ENCODE measurements at regions not wholly inside any gene's neighbourhood (a gene's known extent, or its start where the extent isn't known, plus 50 kb on each side); places are given as distances from the start of the nearest gene placed in this dataset.

DNA sequence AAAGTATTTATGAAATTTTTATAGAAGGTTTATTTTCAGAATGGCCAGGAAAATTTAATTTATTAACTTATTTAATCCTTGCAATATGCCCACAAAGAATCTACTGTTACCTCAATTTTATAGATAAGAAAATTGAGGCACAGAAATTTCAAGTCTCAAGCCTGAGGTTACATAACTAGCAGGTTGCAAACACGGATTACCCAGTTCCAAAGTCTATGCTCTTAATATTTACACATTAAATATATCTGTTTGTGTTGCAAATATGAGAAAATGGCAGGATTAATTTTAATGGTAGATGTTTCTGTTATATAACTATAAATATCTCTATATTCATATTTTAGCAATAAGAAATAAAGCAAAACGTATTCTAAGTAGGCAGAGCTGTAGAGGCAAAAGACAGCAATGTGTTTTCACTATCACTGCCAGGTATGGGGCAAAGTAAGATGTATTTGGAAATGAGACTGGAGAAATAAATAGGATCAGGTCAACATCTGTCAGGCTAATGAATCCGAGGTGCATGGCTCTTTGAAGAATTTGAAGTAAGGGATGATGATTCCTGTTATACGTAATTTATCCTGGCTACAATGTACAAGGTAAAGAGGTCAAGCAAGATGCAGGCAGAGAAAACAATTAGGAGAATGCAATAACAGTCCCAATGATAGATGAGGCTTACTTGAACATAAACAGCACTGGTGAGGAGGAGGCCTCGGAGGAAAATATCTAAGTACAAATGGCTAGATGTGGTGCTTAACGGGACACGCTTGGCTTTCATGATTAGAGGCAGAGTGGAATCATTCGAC, 354.1 kb upstream of the VSTM2A start:
- ATAC-seq, result no peak
- TF ChIP-seq SNAI2 (CRISPR knock-in tag; IDR thresholded peaks at IDR 0.05) (no peak), ZNF565 (CRISPR knock-in tag; conservative IDR thresholded peaks at IDR 0.05; ENCODE audit: low read depth) (no peak), ISL1 (CRISPR knock-in tag; IDR thresholded peaks at IDR 0.05) (no peak), RARB (CRISPR knock-in tag; IDR thresholded peaks at IDR 0.05) (no peak), ZC3H10 (CRISPR knock-in tag; IDR thresholded peaks at IDR 0.05) (no peak)
- TF ChIP-seq, protein P1, sequence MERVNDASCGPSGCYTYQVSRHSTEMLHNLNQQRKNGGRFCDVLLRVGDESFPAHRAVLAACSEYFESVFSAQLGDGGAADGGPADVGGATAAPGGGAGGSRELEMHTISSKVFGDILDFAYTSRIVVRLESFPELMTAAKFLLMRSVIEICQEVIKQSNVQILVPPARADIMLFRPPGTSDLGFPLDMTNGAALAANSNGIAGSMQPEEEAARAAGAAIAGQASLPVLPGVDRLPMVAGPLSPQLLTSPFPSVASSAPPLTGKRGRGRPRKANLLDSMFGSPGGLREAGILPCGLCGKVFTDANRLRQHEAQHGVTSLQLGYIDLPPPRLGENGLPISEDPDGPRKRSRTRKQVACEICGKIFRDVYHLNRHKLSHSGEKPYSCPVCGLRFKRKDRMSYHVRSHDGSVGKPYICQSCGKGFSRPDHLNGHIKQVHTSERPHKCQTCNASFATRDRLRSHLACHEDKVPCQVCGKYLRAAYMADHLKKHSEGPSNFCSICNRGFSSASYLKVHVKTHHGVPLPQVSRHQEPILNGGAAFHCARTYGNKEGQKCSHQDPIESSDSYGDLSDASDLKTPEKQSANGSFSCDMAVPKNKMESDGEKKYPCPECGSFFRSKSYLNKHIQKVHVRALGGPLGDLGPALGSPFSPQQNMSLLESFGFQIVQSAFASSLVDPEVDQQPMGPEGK (CRISPR knock-in tag; IDR thresholded peaks at IDR 0.05; ENCODE audit: borderline replicate concordance), result no peak
- TF ChIP-seq, protein P2, sequence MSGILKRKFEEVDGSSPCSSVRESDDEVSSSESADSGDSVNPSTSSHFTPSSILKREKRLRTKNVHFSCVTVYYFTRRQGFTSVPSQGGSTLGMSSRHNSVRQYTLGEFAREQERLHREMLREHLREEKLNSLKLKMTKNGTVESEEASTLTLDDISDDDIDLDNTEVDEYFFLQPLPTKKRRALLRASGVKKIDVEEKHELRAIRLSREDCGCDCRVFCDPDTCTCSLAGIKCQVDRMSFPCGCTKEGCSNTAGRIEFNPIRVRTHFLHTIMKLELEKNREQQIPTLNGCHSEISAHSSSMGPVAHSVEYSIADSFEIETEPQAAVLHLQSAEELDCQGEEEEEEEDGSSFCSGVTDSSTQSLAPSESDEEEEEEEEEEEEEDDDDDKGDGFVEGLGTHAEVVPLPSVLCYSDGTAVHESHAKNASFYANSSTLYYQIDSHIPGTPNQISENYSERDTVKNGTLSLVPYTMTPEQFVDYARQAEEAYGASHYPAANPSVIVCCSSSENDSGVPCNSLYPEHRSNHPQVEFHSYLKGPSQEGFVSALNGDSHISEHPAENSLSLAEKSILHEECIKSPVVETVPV (CRISPR knock-in tag; IDR thresholded peaks at IDR 0.05), result no peak
- TF ChIP-seq, protein P3, sequence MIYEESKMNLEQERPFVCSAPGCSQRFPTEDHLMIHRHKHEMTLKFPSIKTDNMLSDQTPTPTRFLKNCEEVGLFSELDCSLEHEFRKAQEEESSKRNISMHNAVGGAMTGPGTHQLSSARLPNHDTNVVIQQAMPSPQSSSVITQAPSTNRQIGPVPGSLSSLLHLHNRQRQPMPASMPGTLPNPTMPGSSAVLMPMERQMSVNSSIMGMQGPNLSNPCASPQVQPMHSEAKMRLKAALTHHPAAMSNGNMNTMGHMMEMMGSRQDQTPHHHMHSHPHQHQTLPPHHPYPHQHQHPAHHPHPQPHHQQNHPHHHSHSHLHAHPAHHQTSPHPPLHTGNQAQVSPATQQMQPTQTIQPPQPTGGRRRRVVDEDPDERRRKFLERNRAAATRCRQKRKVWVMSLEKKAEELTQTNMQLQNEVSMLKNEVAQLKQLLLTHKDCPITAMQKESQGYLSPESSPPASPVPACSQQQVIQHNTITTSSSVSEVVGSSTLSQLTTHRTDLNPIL (CRISPR knock-in tag; IDR thresholded peaks at IDR 0.05; ENCODE audit: low read depth), result no peak

DNA sequence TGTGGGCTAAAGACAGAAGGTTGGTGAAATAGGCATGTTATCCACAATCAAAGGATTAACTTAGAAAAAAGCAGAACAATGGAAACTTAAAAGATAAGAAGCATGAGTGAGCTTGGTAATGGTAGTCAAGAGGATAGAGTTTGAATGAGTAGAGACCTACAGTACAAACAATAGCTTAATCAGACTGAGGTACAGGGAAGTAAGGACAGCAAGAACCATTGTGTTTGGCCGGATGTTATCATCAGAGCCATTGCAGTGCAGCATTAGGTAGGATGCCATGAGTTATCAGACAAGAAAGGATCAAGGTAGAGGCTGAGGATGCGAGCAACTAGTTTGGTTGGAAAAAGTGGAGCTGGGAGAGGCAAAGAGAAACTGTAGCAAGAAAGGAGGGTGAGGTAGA, 353.3 kb upstream of the VSTM2A start:
- no peak for ATAC-seq
- TF ChIP-seq TCF4 (CRISPR knock-in tag; IDR thresholded peaks at IDR 0.05; ENCODE audit: borderline replicate concordance) (no peak), BACH2 (CRISPR knock-in tag; IDR thresholded peaks at IDR 0.05; ENCODE audit: borderline replicate concordance) (no peak)
- TF ChIP-seq, protein P3 (CRISPR knock-in tag; IDR thresholded peaks at IDR 0.05; ENCODE audit: low read depth), result no peak

DNA sequence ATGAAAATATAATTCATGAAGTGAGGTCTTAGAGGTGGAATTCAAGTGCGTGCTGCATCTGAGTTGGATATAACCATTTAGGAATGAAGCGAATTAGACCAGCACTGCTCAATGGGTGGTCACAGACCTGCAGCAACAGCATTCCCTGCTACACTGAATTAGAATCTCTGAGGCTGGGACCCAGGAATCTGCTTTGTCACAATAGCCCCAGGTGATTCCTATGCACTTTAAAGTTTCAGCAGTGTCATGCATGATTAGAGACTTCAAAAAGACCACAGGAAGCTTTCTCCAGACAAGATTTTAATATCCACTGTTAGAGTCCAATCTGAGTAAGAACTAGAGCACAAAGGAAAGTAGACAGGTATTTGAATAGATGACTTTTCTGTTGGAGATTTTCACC, 352.8 kb upstream of the VSTM2A start:
- TF ChIP-seq ESRRG (CRISPR knock-in tag; IDR thresholded peaks at IDR 0.05), result no peak
- no peak for TF ChIP-seq ZFP3 (CRISPR knock-in tag; IDR thresholded peaks at IDR 0.05)
- no peak for TF ChIP-seq GLIS3 (CRISPR knock-in tag; IDR thresholded peaks at IDR 0.05)
- no peak for TF ChIP-seq ZFP30 (CRISPR knock-in tag; IDR thresholded peaks at IDR 0.05)
- TF ChIP-seq, protein P2 (CRISPR knock-in tag; IDR thresholded peaks at IDR 0.05), result no peak
- no peak for TF ChIP-seq CSDC2 (CRISPR knock-in tag; IDR thresholded peaks at IDR 0.05)
- TF ChIP-seq, protein P3 (CRISPR knock-in tag; IDR thresholded peaks at IDR 0.05; ENCODE audit: low read depth), result no peak
- TF ChIP-seq ARNTL (CRISPR knock-in tag; IDR thresholded peaks at IDR 0.05; ENCODE audit: borderline replicate concordance, low read depth), result no peak
- no peak for TF ChIP-seq TOX (CRISPR knock-in tag; IDR thresholded peaks at IDR 0.05; ENCODE audit: borderline replicate concordance)
- TF ChIP-seq, protein P1 (CRISPR knock-in tag; IDR thresholded peaks at IDR 0.05; ENCODE audit: borderline replicate concordance), result no peak
- no peak for TF ChIP-seq TCF4 (CRISPR knock-in tag; IDR thresholded peaks at IDR 0.05; ENCODE audit: borderline replicate concordance)
- TF ChIP-seq, protein P4, sequence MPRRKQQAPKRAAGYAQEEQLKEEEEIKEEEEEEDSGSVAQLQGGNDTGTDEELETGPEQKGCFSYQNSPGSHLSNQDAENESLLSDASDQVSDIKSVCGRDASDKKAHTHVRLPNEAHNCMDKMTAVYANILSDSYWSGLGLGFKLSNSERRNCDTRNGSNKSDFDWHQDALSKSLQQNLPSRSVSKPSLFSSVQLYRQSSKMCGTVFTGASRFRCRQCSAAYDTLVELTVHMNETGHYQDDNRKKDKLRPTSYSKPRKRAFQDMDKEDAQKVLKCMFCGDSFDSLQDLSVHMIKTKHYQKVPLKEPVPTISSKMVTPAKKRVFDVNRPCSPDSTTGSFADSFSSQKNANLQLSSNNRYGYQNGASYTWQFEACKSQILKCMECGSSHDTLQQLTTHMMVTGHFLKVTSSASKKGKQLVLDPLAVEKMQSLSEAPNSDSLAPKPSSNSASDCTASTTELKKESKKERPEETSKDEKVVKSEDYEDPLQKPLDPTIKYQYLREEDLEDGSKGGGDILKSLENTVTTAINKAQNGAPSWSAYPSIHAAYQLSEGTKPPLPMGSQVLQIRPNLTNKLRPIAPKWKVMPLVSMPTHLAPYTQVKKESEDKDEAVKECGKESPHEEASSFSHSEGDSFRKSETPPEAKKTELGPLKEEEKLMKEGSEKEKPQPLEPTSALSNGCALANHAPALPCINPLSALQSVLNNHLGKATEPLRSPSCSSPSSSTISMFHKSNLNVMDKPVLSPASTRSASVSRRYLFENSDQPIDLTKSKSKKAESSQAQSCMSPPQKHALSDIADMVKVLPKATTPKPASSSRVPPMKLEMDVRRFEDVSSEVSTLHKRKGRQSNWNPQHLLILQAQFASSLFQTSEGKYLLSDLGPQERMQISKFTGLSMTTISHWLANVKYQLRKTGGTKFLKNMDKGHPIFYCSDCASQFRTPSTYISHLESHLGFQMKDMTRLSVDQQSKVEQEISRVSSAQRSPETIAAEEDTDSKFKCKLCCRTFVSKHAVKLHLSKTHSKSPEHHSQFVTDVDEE (CRISPR knock-in tag; IDR thresholded peaks at IDR 0.05), result no peak
- ATAC-seq, result no peak
